H1 (cell line): ENCODE measurements at regions not wholly inside any gene's neighbourhood (a gene's known extent, or its start where the extent isn't known, plus 50 kb on each side); places are given as distances from the start of the nearest gene placed in this dataset.

Experiments used
- ATF3 ChIP-seq: IDR thresholded peaks from 2 replicates; pipeline ENCODE4 v1.6.1; 2011; ENCODE audit warnings: low read depth, mild to moderate bottlenecking, low read length; ENCODE audit not compliant: insufficient read depth
- EP300 ChIP-seq, 2 experiments: IDR thresholded peaks; 1 replicate in 1 of 2; 2 replicates in 1 of 2; pipeline ENCODE4 v1.6.1; 2011 to 2012; ENCODE audit warnings: low read depth in 2 of 2, low read length in 2 of 2, mild to moderate bottlenecking in 2 of 2, borderline replicate concordance in 1 of 2, inconsistent platforms in 1 of 2, moderate library complexity in 1 of 2
- KDM1A ChIP-seq: fragments of 200-600, 300-600 bp; sonication (generic); IDR thresholded peaks from 2 replicates; pipeline ENCODE4 v1.7.1; 2016; ENCODE audit warnings: mild to moderate bottlenecking, low read length, borderline replicate concordance
- TBP ChIP-seq: IDR thresholded peaks from 2 replicates; pipeline ENCODE4 v1.6.1; 2011; ENCODE audit warnings: low read depth, low read length, improper control_type of control experiment
- USF2 ChIP-seq: IDR thresholded peaks from 2 replicates; pipeline ENCODE4 v1.6.1; 2011; ENCODE audit warnings: low read length, improper control_type of control experiment

DNA sequence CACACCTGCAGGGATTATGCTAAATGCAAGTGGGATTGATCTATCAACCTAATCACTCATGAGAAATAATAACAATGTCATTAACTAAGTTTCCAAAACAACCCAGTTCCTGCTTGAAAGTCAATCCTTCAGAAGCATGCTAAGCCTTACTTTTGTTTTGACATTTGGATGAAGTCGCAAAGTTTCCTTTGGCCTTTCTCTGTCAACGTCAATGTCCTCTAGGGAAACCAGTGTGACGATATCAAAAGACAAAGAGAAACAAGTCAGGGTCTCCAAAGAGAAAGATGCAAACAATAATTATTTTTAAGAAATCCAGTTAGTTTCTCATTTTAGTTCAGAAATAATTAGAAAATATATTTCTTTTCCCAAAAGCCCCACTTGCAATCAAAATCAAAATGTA, 86.7 kb upstream of the SRD5A3 start (continued):
- TF ChIP-seq TBP (no peak), USF2 (no peak), ATF3 (no peak), EP300 (IDR thresholded peaks at IDR 0.05; ENCODE audit: borderline replicate concordance in 1 of 2, low read depth in 2 of 2, low read length in 2 of 2) (no peak), KDM1A (no peak)
